GM23338 (cell line): ENCODE measurements at regions not wholly inside any gene's neighbourhood (a gene's known extent, or its start where the extent isn't known, plus 50 kb on each side); places are given as distances from the start of the nearest gene placed in this dataset.

Experiments used
- CTCF ChIP-seq, 2 experiments: fragments of 200-600 bp in 1 of 2; sonication (generic) in 1 of 2; conservative IDR thresholded peaks; 2 replicates each; pipeline versions ENCODE4 v1.5.1 to v1.6.1; 2016 to 2017; ENCODE audit warnings: antibody characterized with exemption in 2 of 2, low read depth in 2 of 2, mild to moderate bottlenecking in 2 of 2, moderate library complexity in 1 of 2
- EZH2 ChIP-seq: fragments of 200-600 bp; sonication (generic); IDR thresholded peaks from one replicate; pipeline ENCODE4 v1.8.0; 2017; ENCODE audit warnings: antibody characterized with exemption, mild to moderate bottlenecking, low read depth; ENCODE audit not compliant: unreplicated experiment
- EZH2phosphoT487 ChIP-seq: fragments of 200-600 bp; sonication (generic); IDR thresholded peaks from one replicate; pipeline ENCODE4 v1.8.1; 2018; ENCODE audit warnings: antibody characterized with exemption; ENCODE audit not compliant: unreplicated experiment
- JUNB ChIP-seq: IDR thresholded peaks from one replicate; pipeline ENCODE4 v1.6.1; 2016; ENCODE audit warnings: antibody characterized with exemption; ENCODE audit not compliant: unreplicated experiment
- POLR2AphosphoS5 ChIP-seq: IDR thresholded peaks from 2 replicates; pipeline ENCODE4 v1.6.1; 2016; ENCODE audit warnings: antibody characterized with exemption, low read depth
- STAT1 ChIP-seq: IDR thresholded peaks from one replicate; pipeline ENCODE4 v1.6.1; 2016; ENCODE audit warnings: antibody characterized with exemption; ENCODE audit not compliant: unreplicated experiment
- TF ChIP-seq, protein P1 (sequence below): IDR thresholded peaks from one replicate; pipeline ENCODE4 v1.6.1; 2018; ENCODE audit warnings: antibody characterized with exemption; ENCODE audit not compliant: unreplicated experiment

DNA sequence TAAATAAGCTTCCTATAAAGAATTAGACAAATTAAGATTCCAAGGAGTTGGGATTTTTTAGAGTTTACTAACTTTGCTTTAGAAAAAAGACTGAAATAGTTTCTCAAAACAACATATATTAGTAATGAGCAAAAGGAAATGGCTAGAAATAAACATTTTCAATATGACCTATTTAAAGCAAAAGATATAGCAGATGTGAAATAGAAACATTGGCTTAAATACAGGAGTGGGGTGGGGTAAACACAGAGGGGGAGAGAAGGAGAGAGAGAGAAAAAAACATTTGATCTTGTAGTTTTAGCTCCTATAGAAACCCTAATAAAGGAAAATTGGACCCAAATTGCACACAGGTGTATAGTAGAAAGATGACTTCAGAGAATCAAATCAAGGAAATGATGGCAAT lies 794.5 kb downstream of the MED13L start:
- TF ChIP-seq, protein P1, sequence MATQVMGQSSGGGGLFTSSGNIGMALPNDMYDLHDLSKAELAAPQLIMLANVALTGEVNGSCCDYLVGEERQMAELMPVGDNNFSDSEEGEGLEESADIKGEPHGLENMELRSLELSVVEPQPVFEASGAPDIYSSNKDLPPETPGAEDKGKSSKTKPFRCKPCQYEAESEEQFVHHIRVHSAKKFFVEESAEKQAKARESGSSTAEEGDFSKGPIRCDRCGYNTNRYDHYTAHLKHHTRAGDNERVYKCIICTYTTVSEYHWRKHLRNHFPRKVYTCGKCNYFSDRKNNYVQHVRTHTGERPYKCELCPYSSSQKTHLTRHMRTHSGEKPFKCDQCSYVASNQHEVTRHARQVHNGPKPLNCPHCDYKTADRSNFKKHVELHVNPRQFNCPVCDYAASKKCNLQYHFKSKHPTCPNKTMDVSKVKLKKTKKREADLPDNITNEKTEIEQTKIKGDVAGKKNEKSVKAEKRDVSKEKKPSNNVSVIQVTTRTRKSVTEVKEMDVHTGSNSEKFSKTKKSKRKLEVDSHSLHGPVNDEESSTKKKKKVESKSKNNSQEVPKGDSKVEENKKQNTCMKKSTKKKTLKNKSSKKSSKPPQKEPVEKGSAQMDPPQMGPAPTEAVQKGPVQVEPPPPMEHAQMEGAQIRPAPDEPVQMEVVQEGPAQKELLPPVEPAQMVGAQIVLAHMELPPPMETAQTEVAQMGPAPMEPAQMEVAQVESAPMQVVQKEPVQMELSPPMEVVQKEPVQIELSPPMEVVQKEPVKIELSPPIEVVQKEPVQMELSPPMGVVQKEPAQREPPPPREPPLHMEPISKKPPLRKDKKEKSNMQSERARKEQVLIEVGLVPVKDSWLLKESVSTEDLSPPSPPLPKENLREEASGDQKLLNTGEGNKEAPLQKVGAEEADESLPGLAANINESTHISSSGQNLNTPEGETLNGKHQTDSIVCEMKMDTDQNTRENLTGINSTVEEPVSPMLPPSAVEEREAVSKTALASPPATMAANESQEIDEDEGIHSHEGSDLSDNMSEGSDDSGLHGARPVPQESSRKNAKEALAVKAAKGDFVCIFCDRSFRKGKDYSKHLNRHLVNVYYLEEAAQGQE = no peak
- TF ChIP-seq POLR2AphosphoS5 = no peak
- no peak for TF ChIP-seq EZH2
- TF ChIP-seq EZH2phosphoT487 = no peak
- no peak for TF ChIP-seq CTCF (conservative IDR thresholded peaks at IDR 0.05; ENCODE audit: low read depth in 2 of 2)
- TF ChIP-seq JUNB = no peak
- no peak for TF ChIP-seq STAT1
